Stimulated activated CD4-positive, alpha-beta T cell treated with anti-CD3 and anti-CD28 coated beads, TNF-alpha, amount 100 ng/mL, for 1 hour (primary cell): ENCODE measurements at regions not wholly inside any gene's neighbourhood (a gene's known extent, or its start where the extent isn't known, plus 50 kb on each side); places are given as distances from the start of the nearest gene placed in this dataset.

ENCODE experiments used
- DNase-seq, 3 donors: peaks; one replicate each; pipeline ENCODE4 v3.0.0-alpha.2; 2020; ENCODE audit warnings: low read depth in 3 of 3, low spot score in 1 of 3

- no peak for DNase-seq
Observed at GRCh38 chr2:71797035-71797810, 343.9 kb downstream of the DYSF start.

- no peak for DNase-seq
Observed at GRCh38 chr2:71796174-71796593, 342.8 kb downstream of the DYSF start.

GRCh38 chr2:71795486-71795885, 342.1 kb downstream of the DYSF start:
- no peak for DNase-seq

- DNase-seq = no peak
Observed at GRCh38 chr2:71794611-71795010, 341.2 kb downstream of the DYSF start.

- DNase-seq = no peak
Observed at GRCh38 chr2:71793926-71794325, 340.6 kb downstream of the DYSF start.

GRCh38 chr2:71792926-71793761, 339.8 kb downstream of the DYSF start:
- no peak for DNase-seq

GRCh38 chr2:71791501-71792135, 338.3 kb downstream of the DYSF start:
- no peak for DNase-seq

GRCh38 chr2:71791061-71791450, 337.7 kb downstream of the DYSF start:
- DNase-seq = no peak

- no peak for DNase-seq
Observed at GRCh38 chr2:71790226-71791060, 337.1 kb downstream of the DYSF start.

- no peak for DNase-seq
Observed at GRCh38 chr2:71789556-71790204, 336.3 kb downstream of the DYSF start.

GRCh38 chr2:71788601-71789240, 335.4 kb downstream of the DYSF start:
- no peak for DNase-seq

GRCh38 chr2:71788186-71788525, 334.8 kb downstream of the DYSF start:
- no peak for DNase-seq

GRCh38 chr2:71787476-71788185, 334.3 kb downstream of the DYSF start:
- DNase-seq = no peak

- DNase-seq = no peak
Observed at GRCh38 chr2:71787108-71787415, 333.7 kb downstream of the DYSF start.

- no peak for DNase-seq
Observed at GRCh38 chr2:71786291-71787107, 333.1 kb downstream of the DYSF start.

- DNase-seq = no peak
Observed at GRCh38 chr2:71785516-71785981, 332.2 kb downstream of the DYSF start.

- DNase-seq = no peak
Observed at GRCh38 chr2:71784734-71785511, 331.6 kb downstream of the DYSF start.

GRCh38 chr2:71783815-71784214, 330.5 kb downstream of the DYSF start:
- no peak for DNase-seq
